ENCODE measurements at regions not wholly inside any gene's neighbourhood (a gene's known extent, or its start where the extent isn't known, plus 50 kb on each side); places are given as distances from the start of the nearest gene placed in this dataset.

DNA sequence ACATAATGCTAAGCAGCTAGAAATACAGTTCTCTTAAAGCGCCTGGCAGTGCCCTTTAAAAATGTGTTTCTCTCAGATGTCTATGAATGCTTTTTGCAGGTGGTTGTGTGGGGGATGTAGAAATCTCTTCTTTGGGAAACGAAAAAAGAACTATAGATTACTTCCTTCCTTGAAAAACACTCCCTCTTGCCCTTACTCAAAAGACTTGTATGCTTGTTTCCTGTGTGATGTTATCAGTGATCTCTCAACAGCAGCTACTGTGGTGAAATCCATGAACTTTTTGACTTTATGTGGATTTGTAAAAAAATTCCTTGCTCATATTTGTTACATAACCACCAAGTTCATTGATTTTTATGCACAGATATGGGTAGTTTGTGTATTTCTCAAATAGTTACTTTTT lies 916.5 kb downstream of the QKI start (continued):
- TF ChIP-seq EGR1 (IDR thresholded peaks at IDR 0.05; ENCODE audit: low read depth), result no peak
- TF ChIP-seq JUND (IDR thresholded peaks at IDR 0.05), result no peak
- TF ChIP-seq POLR2A (IDR thresholded peaks at IDR 0.05; ENCODE audit: borderline replicate concordance, extremely low read depth, insufficient read depth, insufficient read length), result no peak
- no peak for TF ChIP-seq EZH2phosphoT487 (IDR thresholded peaks at IDR 0.05; ENCODE audit: borderline replicate concordance)
- TF ChIP-seq YY1 (IDR thresholded peaks at IDR 0.05; ENCODE audit: extremely low read depth, insufficient replicate concordance, low read depth, low read length), result no peak

DNA sequence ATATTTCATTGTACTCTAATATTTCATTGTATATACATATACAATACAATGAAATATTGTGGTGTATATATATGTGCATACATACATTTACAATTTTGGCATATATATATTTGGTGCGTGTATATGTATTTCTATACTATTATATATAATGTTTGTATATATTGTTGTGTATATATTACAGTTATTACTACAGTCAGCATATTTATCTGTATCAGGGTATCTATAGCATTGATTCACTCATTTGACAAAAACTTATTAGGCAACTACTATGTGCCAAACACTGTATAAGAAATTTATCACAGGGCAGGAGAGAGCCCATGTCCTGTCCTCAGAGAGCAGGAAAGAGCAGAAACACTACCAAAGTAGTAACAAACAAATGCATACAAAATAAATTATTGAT lies 910.6 kb downstream of the QKI start:
- Histone ChIP-seq H3K4me2 (ENCODE audit: low read length) (no peak overlapping the region), H3K36me3 (ENCODE audit: control insufficient read depth in 1 of 2, insufficient read depth in 2 of 2, low read length in 2 of 2) (no peaks in the 10 kb centered on the region), H3K9ac (ENCODE audit: low read length) (no peak overlapping the region), H3K27ac (ENCODE audit: low read depth, low read length) (no peak overlapping the region), H3K27me3 (ENCODE audit: insufficient read depth, low read length) (no peaks in the 10 kb centered on the region), H3K4me3 (replicated peaks in 1 of 2; ENCODE audit: low read depth in 1 of 2, low read length in 2 of 2) (no peak overlapping the region), H2AFZ (ENCODE audit: low read depth, low read length, poor library complexity, severe bottlenecking) (no peak overlapping the region), H3K79me2 (ENCODE audit: insufficient read depth, low read length) (no peaks in the 10 kb centered on the region), H4K20me1 (ENCODE audit: insufficient read depth) (no peaks in the 10 kb centered on the region), H3K9me2 (ENCODE audit: insufficient read depth) (no peaks in the 10 kb centered on the region), H3K9me3 (ENCODE audit: control insufficient read depth in 1 of 2, insufficient read depth in 1 of 2, low read depth in 1 of 2, low read length in 2 of 2) (peaks cover 0 to 10% of the 10 kb centered on the region in 2 experiments; a peak in 2 of 4 replicates), H3K4me1 (ENCODE audit: control insufficient read depth in 1 of 2, insufficient read depth in 2 of 2, low read length in 2 of 2) (no peaks in the 10 kb centered on the region)
- intact Hi-C loops (cut with micrococcal nuclease), result no loop called here
- RAD21 ChIA-PET (ENCODE audit: low non-redundant PET in 1 of 2, low total read pairs in 2 of 2, uncharacterized antibody in 2 of 2, unreplicated experiment in 2 of 2), result no interaction called here
- no peak for ATAC-seq
- CTCF ChIA-PET, result no interaction called here
- no TSS peak for BruUV-seq (replicated peaks)
- no peak for TF ChIP-seq SIN3A (IDR thresholded peaks at IDR 0.05; ENCODE audit: low read depth)
- TF ChIP-seq ZFX (IDR thresholded peaks at IDR 0.05), result no peak
- no peak for TF ChIP-seq EZH2phosphoT487 (IDR thresholded peaks at IDR 0.05; ENCODE audit: borderline replicate concordance)
- TF ChIP-seq POLR2A (IDR thresholded peaks at IDR 0.05; ENCODE audit: borderline replicate concordance, extremely low read depth, insufficient read depth, insufficient read length), result no peak
- no peak for TF ChIP-seq RAD21 (IDR thresholded peaks at IDR 0.05; ENCODE audit: low read depth)
- no peak for TF ChIP-seq ELF1 (IDR thresholded peaks at IDR 0.05; ENCODE audit: borderline replicate concordance, low read depth)
- no peak for TF ChIP-seq SP1 (IDR thresholded peaks at IDR 0.05; ENCODE audit: low read depth)
- TF ChIP-seq EZH2 (IDR thresholded peaks at IDR 0.05), result no peak
- TF ChIP-seq JUND (IDR thresholded peaks at IDR 0.05), result no peak
- TF ChIP-seq, protein P1, sequence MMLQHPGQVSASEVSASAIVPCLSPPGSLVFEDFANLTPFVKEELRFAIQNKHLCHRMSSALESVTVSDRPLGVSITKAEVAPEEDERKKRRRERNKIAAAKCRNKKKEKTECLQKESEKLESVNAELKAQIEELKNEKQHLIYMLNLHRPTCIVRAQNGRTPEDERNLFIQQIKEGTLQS (IDR thresholded peaks at IDR 0.05), result no peak
- TF ChIP-seq EGR1 (IDR thresholded peaks at IDR 0.05; ENCODE audit: low read depth), result no peak
- no peak for TF ChIP-seq CBX3 (IDR thresholded peaks at IDR 0.05; ENCODE audit: low read depth)
- TF ChIP-seq, protein P2, sequence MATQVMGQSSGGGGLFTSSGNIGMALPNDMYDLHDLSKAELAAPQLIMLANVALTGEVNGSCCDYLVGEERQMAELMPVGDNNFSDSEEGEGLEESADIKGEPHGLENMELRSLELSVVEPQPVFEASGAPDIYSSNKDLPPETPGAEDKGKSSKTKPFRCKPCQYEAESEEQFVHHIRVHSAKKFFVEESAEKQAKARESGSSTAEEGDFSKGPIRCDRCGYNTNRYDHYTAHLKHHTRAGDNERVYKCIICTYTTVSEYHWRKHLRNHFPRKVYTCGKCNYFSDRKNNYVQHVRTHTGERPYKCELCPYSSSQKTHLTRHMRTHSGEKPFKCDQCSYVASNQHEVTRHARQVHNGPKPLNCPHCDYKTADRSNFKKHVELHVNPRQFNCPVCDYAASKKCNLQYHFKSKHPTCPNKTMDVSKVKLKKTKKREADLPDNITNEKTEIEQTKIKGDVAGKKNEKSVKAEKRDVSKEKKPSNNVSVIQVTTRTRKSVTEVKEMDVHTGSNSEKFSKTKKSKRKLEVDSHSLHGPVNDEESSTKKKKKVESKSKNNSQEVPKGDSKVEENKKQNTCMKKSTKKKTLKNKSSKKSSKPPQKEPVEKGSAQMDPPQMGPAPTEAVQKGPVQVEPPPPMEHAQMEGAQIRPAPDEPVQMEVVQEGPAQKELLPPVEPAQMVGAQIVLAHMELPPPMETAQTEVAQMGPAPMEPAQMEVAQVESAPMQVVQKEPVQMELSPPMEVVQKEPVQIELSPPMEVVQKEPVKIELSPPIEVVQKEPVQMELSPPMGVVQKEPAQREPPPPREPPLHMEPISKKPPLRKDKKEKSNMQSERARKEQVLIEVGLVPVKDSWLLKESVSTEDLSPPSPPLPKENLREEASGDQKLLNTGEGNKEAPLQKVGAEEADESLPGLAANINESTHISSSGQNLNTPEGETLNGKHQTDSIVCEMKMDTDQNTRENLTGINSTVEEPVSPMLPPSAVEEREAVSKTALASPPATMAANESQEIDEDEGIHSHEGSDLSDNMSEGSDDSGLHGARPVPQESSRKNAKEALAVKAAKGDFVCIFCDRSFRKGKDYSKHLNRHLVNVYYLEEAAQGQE (IDR thresholded peaks at IDR 0.05; ENCODE audit: low read depth), result no peak
- TF ChIP-seq ZNF274 (IDR thresholded peaks at IDR 0.05; ENCODE audit: low read depth, low read length), result no peak
- TF ChIP-seq, protein P3, sequence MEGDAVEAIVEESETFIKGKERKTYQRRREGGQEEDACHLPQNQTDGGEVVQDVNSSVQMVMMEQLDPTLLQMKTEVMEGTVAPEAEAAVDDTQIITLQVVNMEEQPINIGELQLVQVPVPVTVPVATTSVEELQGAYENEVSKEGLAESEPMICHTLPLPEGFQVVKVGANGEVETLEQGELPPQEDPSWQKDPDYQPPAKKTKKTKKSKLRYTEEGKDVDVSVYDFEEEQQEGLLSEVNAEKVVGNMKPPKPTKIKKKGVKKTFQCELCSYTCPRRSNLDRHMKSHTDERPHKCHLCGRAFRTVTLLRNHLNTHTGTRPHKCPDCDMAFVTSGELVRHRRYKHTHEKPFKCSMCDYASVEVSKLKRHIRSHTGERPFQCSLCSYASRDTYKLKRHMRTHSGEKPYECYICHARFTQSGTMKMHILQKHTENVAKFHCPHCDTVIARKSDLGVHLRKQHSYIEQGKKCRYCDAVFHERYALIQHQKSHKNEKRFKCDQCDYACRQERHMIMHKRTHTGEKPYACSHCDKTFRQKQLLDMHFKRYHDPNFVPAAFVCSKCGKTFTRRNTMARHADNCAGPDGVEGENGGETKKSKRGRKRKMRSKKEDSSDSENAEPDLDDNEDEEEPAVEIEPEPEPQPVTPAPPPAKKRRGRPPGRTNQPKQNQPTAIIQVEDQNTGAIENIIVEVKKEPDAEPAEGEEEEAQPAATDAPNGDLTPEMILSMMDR (IDR thresholded peaks at IDR 0.05 in 2 of 3, conservative IDR thresholded peaks at IDR 0.05 in 1 of 3; ENCODE audit: borderline replicate concordance in 1 of 3, insufficient read depth in 1 of 3, low read depth in 2 of 3, low read length in 2 of 3), result no peak
- POLR2A ChIA-PET, result no interaction called here
- DNase-seq (ENCODE audit: low read depth, low spot score), result no peak
